Caco-2 (cell line): ENCODE measurements at regions not wholly inside any gene's neighbourhood (a gene's known extent, or its start where the extent isn't known, plus 50 kb on each side); places are given as distances from the start of the nearest gene placed in this dataset.

Experiments used
- BruUV-seq: library from RNA; stranded (reverse); fragments of 400-500 nt; replicated peaks from 2 replicates; lab custom pipeline; 2021; lab: Mats Ljungman, UMichigan
- CTCF ChIA-PET: fragments of 300-600 bp; sonication (Branson Sonifier 250); formaldehyde crosslinking; loops from one replicate; lab custom pipeline; 2022; ENCODE audit warnings: antibody characterized with exemption; lab: Charles Lee
- POLR2A ChIA-PET: fragments of 300-600 bp; sonication (Branson Sonifier 250); formaldehyde crosslinking; loops from one replicate; lab custom pipeline; 2022; ENCODE audit warnings: antibody characterized with exemption; lab: Charles Lee
- DNase-seq, 2 experiments: peaks; one replicate each; pipeline versions ENCODE4 v3.0.0 to v3.0.0-alpha.2; 2020 to 2022
- H3K27me3 ChIP-seq: replicated peaks from 2 replicates; pipeline ENCODE4 v1.6.0; 2011; ENCODE audit warnings: low read length; ENCODE audit not compliant: control insufficient read depth, insufficient read depth
- H3K36me3 ChIP-seq: 2 replicates; pipeline ENCODE4 v1.5.1; 2011; ENCODE audit warnings: low read length; ENCODE audit not compliant: control insufficient read depth, insufficient read depth
- H3K4me1 ChIP-seq: fragments of 250-450 bp; sonication (Bioruptor Pico); 2 replicates; pipeline ENCODE4 v1.5.1; 2020; ENCODE audit warnings: mild to moderate bottlenecking
- H3K4me3 ChIP-seq: 2 replicates; pipeline ENCODE4 v1.5.1; 2011; ENCODE audit warnings: low read depth, mild to moderate bottlenecking, control low read depth, low read length
- H3K9me3 ChIP-seq: fragments of 250-450 bp; sonication (Bioruptor Pico); 2 replicates; pipeline ENCODE4 v1.5.1; 2020; ENCODE audit warnings: mild to moderate bottlenecking, moderate library complexity
- H3K27ac Mint-ChIP-seq: one replicate; pipeline ENCODE4 v1.8.0; 2022; ENCODE audit warnings: mixed read lengths; ENCODE audit not compliant: unreplicated experiment
- H3K27me3 Mint-ChIP-seq: one replicate; pipeline ENCODE4 v1.8.0; 2022; ENCODE audit warnings: mixed read lengths; ENCODE audit not compliant: insufficient read depth, unreplicated experiment
- H3K36me3 Mint-ChIP-seq: one replicate; pipeline ENCODE4 v1.8.0; 2022; ENCODE audit warnings: mild to moderate bottlenecking, mixed read lengths; ENCODE audit not compliant: insufficient read depth, unreplicated experiment
- H3K4me1 Mint-ChIP-seq: one replicate; pipeline ENCODE4 v1.8.0; 2022; ENCODE audit warnings: low read depth, mixed read lengths; ENCODE audit not compliant: unreplicated experiment
- H3K4me3 Mint-ChIP-seq: one replicate; pipeline ENCODE4 v1.8.0; 2022; ENCODE audit warnings: mild to moderate bottlenecking, moderate library complexity, mixed read lengths; ENCODE audit not compliant: unreplicated experiment
- H3K9me3 Mint-ChIP-seq: one replicate; pipeline ENCODE4 v1.8.0; 2022; ENCODE audit warnings: mixed read lengths; ENCODE audit not compliant: unreplicated experiment
- CTCF ChIP-seq, 2 experiments: fragments of 200-600 bp in 1 of 2; IDR thresholded peaks; 1 replicate in 1 of 2; 2 replicates in 1 of 2; pipeline versions ENCODE4 v1.5.1 to v1.8.0; 2011 to 2022; ENCODE audit warnings: antibody characterized with exemption in 1 of 2, control low read depth in 1 of 2, inconsistent platforms in 1 of 2, low read depth in 1 of 2, low read length in 1 of 2, mild to moderate bottlenecking in 1 of 2, moderate library complexity in 1 of 2; ENCODE audit not compliant: insufficient read depth in 1 of 2, severe bottlenecking in 1 of 2, unreplicated experiment in 1 of 2
- intact Hi-C: fragments of 100-400 bp; cut with micrococcal nuclease; formaldehyde crosslinking; loops from one replicate; pipeline ENCODE4 v1.10.0; 2022; ENCODE audit not compliant: unreplicated experiment

DNA sequence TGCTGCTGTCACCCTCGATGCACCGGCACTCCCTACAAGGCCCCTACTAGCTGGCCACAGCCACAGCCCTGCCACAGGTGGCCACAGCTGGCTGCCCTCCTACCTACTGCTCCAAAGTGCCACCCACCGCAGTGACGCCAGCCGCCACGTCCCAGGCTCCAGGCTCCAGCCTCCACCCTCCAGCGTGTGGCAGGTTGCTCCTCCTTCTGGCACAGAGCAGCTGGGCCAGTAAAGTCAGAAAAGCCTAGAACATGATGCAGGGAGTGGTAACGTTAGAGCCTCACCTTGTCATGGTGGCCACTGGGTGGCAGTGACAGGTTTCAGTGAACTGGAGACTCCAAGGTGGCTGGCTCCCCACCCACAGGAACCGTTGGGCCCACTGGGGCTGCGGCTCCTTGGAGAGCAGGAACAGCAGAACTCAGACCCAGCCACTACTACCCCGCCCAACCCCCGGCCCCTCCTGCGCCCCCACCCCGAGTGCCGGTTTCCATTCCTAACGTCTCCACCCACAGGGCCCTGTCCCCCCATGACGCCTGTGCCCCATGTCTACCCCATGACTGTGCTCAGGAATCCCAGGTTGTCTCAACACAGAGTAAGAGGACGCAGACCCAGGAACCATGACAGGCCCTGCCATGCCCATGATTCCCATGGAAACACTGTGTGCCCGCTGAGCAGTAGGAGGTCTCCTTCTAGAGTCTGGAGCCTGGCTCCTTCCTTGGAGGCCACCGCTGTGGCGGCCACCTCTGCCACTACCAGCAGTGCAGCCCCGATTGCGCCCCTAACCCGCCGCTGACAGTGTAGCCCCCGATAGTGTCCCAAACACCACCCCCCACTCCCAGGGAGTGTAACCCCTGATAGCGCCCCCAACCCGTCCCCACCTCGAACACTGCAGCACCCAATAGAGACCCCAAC, 52.3 kb upstream of the ZNF33B start:
- no peak overlapping the region for H3K27ac Mint-ChIP-seq
- CTCF ChIA-PET, result no interaction called here
- intact Hi-C loops, result no loop called here
- no peaks in the 10 kb centered on the region for H3K9me3 ChIP-seq
- no peaks in the 10 kb centered on the region for H3K36me3 ChIP-seq
- no peak overlapping the region for H3K4me3 ChIP-seq
- no peaks in the 10 kb centered on the region for H3K9me3 Mint-ChIP-seq
- H3K4me1 ChIP-seq, result 0 out of 2 replicates have a peak, but pooled peaks cover 2% of the 10 kb centered on the region
- DNase-seq, result peak; percentile 24 to 45
- H3K36me3 Mint-ChIP-seq, result no peaks in the 10 kb centered on the region
- BruUV-seq, result no TSS peak
- no peak overlapping the region for H3K4me3 Mint-ChIP-seq
- H3K27me3 Mint-ChIP-seq, result no peaks in the 10 kb centered on the region
- H3K27me3 ChIP-seq, result no peaks in the 10 kb centered on the region
- peak; percentile 30 to 33 for TF ChIP-seq CTCF (IDR thresholded peaks at IDR 0.05; ENCODE audit: insufficient read depth in 1 of 2, low read depth in 1 of 2, low read length in 1 of 2, severe bottlenecking in 1 of 2, unreplicated experiment in 1 of 2)
- no peaks in the 10 kb centered on the region for H3K4me1 Mint-ChIP-seq
- POLR2A ChIA-PET, result no interaction called here

DNA sequence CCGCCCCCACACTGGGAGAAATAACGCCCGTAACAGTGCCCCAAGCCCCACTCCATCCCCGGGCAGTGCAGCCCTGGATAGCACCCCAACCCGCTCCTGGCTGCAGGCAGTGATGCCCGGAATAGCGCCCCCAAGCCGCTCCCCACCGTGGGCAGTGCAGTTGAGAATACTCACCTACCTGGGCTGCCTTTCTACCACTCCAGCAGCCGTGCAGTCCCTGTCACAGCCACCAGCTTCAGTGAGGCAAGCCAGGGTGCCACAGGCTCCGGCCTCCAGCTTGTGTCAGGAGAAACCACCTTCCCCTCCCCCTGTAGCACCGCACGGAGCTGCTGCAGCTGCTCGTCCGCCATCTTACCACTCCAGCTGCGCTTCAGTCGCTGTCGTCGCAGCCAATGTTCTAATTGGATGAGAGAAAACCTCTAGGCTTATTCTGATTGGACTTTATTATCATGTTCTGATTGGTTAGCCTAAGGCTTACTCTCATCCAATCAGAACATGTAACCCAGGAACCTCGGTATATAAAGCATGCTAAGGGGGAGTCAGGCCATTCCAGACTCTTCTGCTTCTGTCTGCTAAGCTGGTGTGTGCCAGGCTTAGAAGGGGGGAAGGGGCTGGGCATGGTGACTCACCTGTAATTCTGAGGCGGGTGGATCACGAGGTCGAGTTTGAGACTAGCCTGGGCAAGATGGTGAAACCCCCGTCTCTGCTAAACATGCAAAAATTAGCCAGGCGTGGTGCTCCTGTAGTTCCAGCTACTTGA, 53.2 kb upstream of the ZNF33B start:
- Histone ChIP-seq H3K9me3 (no peaks in the 10 kb centered on the region), H3K4me3 (no peak overlapping the region), H3K36me3 (no peaks in the 10 kb centered on the region), H3K4me1 (0 out of 2 replicates have a peak, but pooled peaks cover 2% of the 10 kb centered on the region), H3K27me3 (no peaks in the 10 kb centered on the region)
- Mint-ChIP-seq H3K36me3 (no peaks in the 10 kb centered on the region), H3K27ac (no peak overlapping the region), H3K4me1 (no peaks in the 10 kb centered on the region), H3K9me3 (no peaks in the 10 kb centered on the region), H3K27me3 (no peaks in the 10 kb centered on the region), H3K4me3 (no peak overlapping the region)
- intact Hi-C loops, result no loop called here
- no peak for DNase-seq
- no TSS peak for BruUV-seq
- no peak for TF ChIP-seq CTCF (IDR thresholded peaks at IDR 0.05; ENCODE audit: insufficient read depth in 1 of 2, low read depth in 1 of 2, low read length in 1 of 2, severe bottlenecking in 1 of 2, unreplicated experiment in 1 of 2)
- ChIA-PET CTCF (no interaction called here), POLR2A (no interaction called here)

- POLR2A ChIA-PET, result no interaction called here
- no TSS peak for BruUV-seq
- H3K27me3 ChIP-seq, result no peaks in the 10 kb centered on the region
Measured at GRCh38 chr10:42697926-42698325, 59.6 kb upstream of the ZNF33B start.

More at GRCh38 chr10:42697926-42698325, 59.6 kb upstream of the ZNF33B start:
- no peaks in the 10 kb centered on the region for H3K36me3 ChIP-seq
- TF ChIP-seq CTCF (IDR thresholded peaks at IDR 0.05; ENCODE audit: insufficient read depth in 1 of 2, low read depth in 1 of 2, low read length in 1 of 2, severe bottlenecking in 1 of 2, unreplicated experiment in 1 of 2), result no peak
- CTCF ChIA-PET, result no interaction called here
- H3K4me3 ChIP-seq, result no peak overlapping the region
- H3K9me3 Mint-ChIP-seq, result no peaks in the 10 kb centered on the region
- H3K27ac Mint-ChIP-seq, result no peak overlapping the region
- no peaks in the 10 kb centered on the region for H3K36me3 Mint-ChIP-seq
- H3K4me1 ChIP-seq, result 0 out of 2 replicates have a peak, but pooled peaks cover 2% of the 10 kb centered on the region
- intact Hi-C loops, result no loop called here
- H3K9me3 ChIP-seq, result no peaks in the 10 kb centered on the region
- no peak for DNase-seq
- no peak overlapping the region for H3K4me3 Mint-ChIP-seq
- H3K4me1 Mint-ChIP-seq, result no peaks in the 10 kb centered on the region
- peaks cover 8% of the 10 kb centered on the region for H3K27me3 Mint-ChIP-seq
